ENCODE measurements at regions not wholly inside any gene's neighbourhood (a gene's known extent, or its start where the extent isn't known, plus 50 kb on each side); places are given as distances from the start of the nearest gene placed in this dataset.

DNA sequence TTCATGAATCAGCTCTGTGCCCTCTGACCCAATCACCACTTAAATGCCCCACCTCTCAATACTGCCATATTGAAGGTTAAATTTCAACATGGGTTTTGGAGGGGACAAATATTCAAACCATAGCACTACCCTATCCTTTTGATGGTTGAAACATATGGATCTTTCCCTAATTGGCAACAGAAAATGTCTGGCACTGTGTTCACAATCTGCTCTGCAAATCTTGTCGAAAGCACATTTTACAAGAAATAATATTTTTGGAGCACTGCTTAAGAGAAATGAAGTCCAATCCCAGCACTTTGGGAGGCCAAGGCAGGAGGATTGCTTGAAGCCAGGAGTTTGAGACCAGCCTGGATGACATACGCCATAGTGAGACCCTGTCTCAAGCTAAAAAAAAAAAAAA lies 130.6 kb upstream of the FAM9C start:
- TF ChIP-seq TAF1 (IDR thresholded peaks at IDR 0.05; ENCODE audit: low read depth) (no peak), CEBPB (IDR thresholded peaks at IDR 0.05) (no peak), EP300 (IDR thresholded peaks at IDR 0.05; ENCODE audit: borderline replicate concordance) (no peak), RAD21 (IDR thresholded peaks at IDR 0.05; ENCODE audit: low read depth) (no peak), REST (IDR thresholded peaks at IDR 0.05; ENCODE audit: low read depth) (no peak)
- TF ChIP-seq, protein P1, sequence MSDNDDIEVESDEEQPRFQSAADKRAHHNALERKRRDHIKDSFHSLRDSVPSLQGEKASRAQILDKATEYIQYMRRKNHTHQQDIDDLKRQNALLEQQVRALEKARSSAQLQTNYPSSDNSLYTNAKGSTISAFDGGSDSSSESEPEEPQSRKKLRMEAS (IDR thresholded peaks at IDR 0.05) = no peak
